Fibroblast of the aortic adventitia (primary cell): ENCODE measurements at regions not wholly inside any gene's neighbourhood (a gene's known extent, or its start where the extent isn't known, plus 50 kb on each side); places are given as distances from the start of the nearest gene placed in this dataset.

Source experiments
- DNase-seq: peaks from one replicate; pipeline ENCODE4 v3.0.0-alpha.2; 2010; ENCODE audit warnings: low read depth
- H3K4me3 ChIP-seq: 2 replicates; pipeline ENCODE4 v1.5.1; 2011; ENCODE audit warnings: low read depth, mild to moderate bottlenecking, control low read depth, low read length, moderate library complexity
- TF ChIP-seq, protein P1 (sequence below): IDR thresholded peaks from 2 replicates; pipeline ENCODE4 v1.5.1; 2011; ENCODE audit warnings: mild to moderate bottlenecking, low read length, control low read depth, inconsistent platforms; ENCODE audit not compliant: insufficient read depth

DNA sequence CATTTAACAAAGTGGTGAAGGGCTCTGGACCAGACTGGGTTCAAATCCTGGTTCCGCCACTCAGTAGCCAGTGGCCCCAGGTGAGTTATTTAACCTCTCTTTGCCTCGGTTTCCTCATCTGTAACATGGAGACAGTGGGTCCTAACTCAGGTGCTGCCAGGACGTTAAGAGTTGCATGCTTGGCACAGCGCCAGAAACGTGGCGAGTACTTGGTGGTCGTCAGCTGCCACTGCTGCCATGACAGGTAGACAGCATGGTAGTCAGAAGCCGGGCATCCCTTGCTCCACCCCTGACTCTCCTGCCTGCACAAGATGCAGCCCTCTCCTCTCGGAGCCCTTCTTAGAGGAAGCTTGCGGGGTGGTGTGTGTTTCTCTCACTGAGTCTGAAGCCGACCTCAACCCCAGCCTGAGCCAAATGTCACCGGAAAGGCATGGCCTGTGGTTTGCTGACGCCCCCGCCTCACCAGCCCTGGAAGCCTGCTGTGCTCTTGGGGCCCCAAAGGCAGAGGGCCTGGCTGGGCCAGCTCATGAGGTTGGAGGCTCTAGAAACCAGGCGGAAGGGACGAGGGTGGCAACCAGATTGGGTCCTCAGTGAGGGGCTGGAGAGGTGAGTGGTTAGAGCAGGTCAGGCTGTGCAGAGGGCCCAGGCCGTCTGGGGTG, 160.8 kb upstream of the TLE3 start:
- no peak overlapping the region for H3K4me3 ChIP-seq
- DNase-seq = no peak
- TF ChIP-seq, protein P1, sequence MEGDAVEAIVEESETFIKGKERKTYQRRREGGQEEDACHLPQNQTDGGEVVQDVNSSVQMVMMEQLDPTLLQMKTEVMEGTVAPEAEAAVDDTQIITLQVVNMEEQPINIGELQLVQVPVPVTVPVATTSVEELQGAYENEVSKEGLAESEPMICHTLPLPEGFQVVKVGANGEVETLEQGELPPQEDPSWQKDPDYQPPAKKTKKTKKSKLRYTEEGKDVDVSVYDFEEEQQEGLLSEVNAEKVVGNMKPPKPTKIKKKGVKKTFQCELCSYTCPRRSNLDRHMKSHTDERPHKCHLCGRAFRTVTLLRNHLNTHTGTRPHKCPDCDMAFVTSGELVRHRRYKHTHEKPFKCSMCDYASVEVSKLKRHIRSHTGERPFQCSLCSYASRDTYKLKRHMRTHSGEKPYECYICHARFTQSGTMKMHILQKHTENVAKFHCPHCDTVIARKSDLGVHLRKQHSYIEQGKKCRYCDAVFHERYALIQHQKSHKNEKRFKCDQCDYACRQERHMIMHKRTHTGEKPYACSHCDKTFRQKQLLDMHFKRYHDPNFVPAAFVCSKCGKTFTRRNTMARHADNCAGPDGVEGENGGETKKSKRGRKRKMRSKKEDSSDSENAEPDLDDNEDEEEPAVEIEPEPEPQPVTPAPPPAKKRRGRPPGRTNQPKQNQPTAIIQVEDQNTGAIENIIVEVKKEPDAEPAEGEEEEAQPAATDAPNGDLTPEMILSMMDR = no peak

GRCh38 chr15:70257573-70258248, 160.0 kb upstream of the TLE3 start:
- no peak overlapping the region for H3K4me3 ChIP-seq
- DNase-seq = no peak
- TF ChIP-seq, protein P1 = no peak

GRCh38 chr15:70257047-70257446, 159.3 kb upstream of the TLE3 start:
- no peak for DNase-seq
- no peak overlapping the region for H3K4me3 ChIP-seq
- TF ChIP-seq, protein P1 = no peak

- no peak overlapping the region for H3K4me3 ChIP-seq
- TF ChIP-seq, protein P1 = no peak
- no peak for DNase-seq
Measured at GRCh38 chr15:70254311-70254869, 156.7 kb upstream of the TLE3 start.

- TF ChIP-seq, protein P1 = no peak
- no peak for DNase-seq
Measured at GRCh38 chr15:70253461-70254156, 155.9 kb upstream of the TLE3 start.

DNA sequence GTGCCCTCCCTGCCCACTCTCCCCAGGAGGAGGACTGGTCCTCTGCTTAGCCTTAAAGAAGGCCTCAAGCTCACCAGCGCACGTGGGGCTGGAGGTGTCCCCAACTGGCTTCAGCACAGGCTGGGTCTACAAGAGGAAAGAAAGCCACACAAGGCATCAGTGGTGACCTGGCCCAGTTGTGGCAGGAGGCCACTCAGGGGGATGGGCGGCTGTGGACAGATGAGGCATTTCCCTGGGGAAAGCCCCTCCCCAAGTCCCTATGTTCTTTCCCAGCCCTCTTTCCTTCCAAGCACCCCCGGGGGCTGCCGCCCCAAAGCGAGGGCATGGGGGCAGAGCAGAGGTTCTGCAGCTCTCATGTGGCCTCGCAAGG, 155.2 kb upstream of the TLE3 start:
- TF ChIP-seq, protein P1 = no peak
- H3K4me3 ChIP-seq = no peak overlapping the region
- no peak for DNase-seq

More at GRCh38 chr15:70253461-70254156, 155.9 kb upstream of the TLE3 start:
- H3K4me3 ChIP-seq = no peak overlapping the region
